OCI-LY7 (cell line): ENCODE measurements at regions not wholly inside any gene's neighbourhood (a gene's known extent, or its start where the extent isn't known, plus 50 kb on each side); places are given as distances from the start of the nearest gene placed in this dataset.

Experiments
- CTCF ChIP-seq: fragments of 200-600 bp; sonication (generic); conservative IDR thresholded peaks from 2 replicates; pipeline ENCODE4 v1.5.1; 2014; ENCODE audit warnings: mild to moderate bottlenecking, antibody characterized with exemption, low read length, moderate library complexity, mixed read lengths
- EZH2phosphoT487 ChIP-seq: fragments of 200-600 bp; sonication (generic); IDR thresholded peaks from 2 replicates; pipeline ENCODE4 v1.6.1; 2018; ENCODE audit warnings: low read depth, borderline replicate concordance, mild to moderate bottlenecking, mixed run types, antibody characterized with exemption, low read length, moderate library complexity, mixed read lengths

- TF ChIP-seq CTCF (no peak), EZH2phosphoT487 (no peak)
Observed at GRCh38 chrX:25288676-25289075, 272.9 kb upstream of the ARX start.
